Central memory CD8-positive, alpha-beta T cell (primary cell): ENCODE measurements at regions not wholly inside any gene's neighbourhood (a gene's known extent, or its start where the extent isn't known, plus 50 kb on each side); places are given as distances from the start of the nearest gene placed in this dataset.
"Not testable (repeated sequence)": the region's sequence is repeated elsewhere in the genome, so short reads cannot be mapped to it uniquely, and the experiment has no call there.

Source experiments
- ATAC-seq: fragments of 150-1000 bp; cut with Tn5 transposase; replicated peaks from 2 replicates; pipeline ENCODE4 v1.10.0; 2022; ENCODE audit warnings: mild to moderate bottlenecking, moderate FRiP score, moderate number of reproducible peaks; ENCODE audit not compliant: poor library complexity, severe bottlenecking; ENCODE audit errors: extremely low read depth
- DNase-seq, 2 donors: peaks; one replicate each; pipeline ENCODE4 v3.0.0; 2021; ENCODE audit warnings: low spot score in 2 of 2
- H3K27ac Mint-ChIP-seq: one replicate; pipeline ENCODE4 v1.8.0; 2022; ENCODE audit warnings: low read depth, mild to moderate bottlenecking, moderate library complexity, mixed read lengths
- H3K27me3 Mint-ChIP-seq: one replicate; pipeline ENCODE4 v1.8.0; 2022; ENCODE audit warnings: mixed read lengths
- H3K36me3 Mint-ChIP-seq: one replicate; pipeline ENCODE4 v1.8.0; 2022; ENCODE audit warnings: mild to moderate bottlenecking, moderate library complexity, mixed read lengths; ENCODE audit not compliant: insufficient read depth
- H3K4me1 Mint-ChIP-seq: one replicate; pipeline ENCODE4 v1.8.0; 2022; ENCODE audit warnings: mixed read lengths
- H3K4me3 Mint-ChIP-seq: one replicate; pipeline ENCODE4 v1.8.0; 2022; ENCODE audit warnings: mild to moderate bottlenecking, moderate library complexity, mixed read lengths
- H3K9me3 Mint-ChIP-seq: one replicate; pipeline ENCODE4 v1.8.0; 2022; ENCODE audit warnings: mixed read lengths

DNA sequence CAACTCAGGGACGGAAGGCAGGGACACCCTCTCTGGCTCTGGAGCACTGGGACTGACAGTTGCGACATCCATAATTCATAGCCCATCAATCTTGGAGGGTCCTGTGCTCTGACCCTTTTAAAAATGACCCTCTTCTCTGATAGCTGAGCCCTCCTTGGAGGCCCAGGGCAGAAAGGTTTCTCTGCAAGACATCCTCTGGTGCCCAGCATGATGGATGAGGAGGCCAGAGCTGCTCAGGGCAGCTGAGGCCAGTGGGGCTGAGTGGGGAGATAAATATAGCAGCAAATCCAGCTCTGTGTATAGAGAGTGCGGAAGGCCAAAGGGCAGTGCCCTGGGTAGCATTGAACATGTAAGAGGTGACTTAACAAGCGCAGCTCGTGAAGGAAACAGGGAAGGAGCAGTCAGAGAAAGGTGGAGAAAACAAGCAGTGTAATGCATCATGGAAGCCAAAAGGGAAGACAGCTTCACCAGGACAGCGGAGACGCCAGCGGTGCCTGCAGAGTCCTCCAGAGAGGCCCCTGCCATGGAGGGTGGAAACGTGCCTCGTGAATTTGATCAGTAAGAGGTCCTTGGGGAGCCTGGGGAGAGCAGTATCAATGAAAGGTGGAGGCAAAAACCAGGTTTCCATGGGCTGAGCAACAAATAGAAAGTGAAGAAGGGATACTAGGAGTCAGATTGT is 50.4 kb upstream of the FMOD start:
- Mint-ChIP-seq H3K4me1 (no peaks in the 10 kb centered on the region), H3K27ac (no peak overlapping the region), H3K9me3 (no peaks in the 10 kb centered on the region), H3K4me3 (no peak overlapping the region), H3K36me3 (no peaks in the 10 kb centered on the region), H3K27me3 (peaks cover 74% of the 10 kb centered on the region)
- no peak for ATAC-seq
- DNase-seq = no peak

- Mint-ChIP-seq H3K4me3 (no peak overlapping the region), H3K4me1 (no peaks in the 10 kb centered on the region), H3K9me3 (no peaks in the 10 kb centered on the region), H3K36me3 (no peaks in the 10 kb centered on the region), H3K27me3 (peaks cover 74% of the 10 kb centered on the region), H3K27ac (no peak overlapping the region)
- no peak for DNase-seq
- ATAC-seq = no peak
Measured at GRCh38 chr1:203402152-203402551, 51.2 kb upstream of the FMOD start.

GRCh38 chr1:203402629-203403337 is 51.9 kb upstream of the FMOD start:
- DNase-seq (no peak), ATAC-seq (no peak)
- Mint-ChIP-seq H3K4me1 (no peaks in the 10 kb centered on the region), H3K27ac (no peak overlapping the region), H3K4me3 (no peak overlapping the region), H3K9me3 (no peaks in the 10 kb centered on the region), H3K36me3 (no peaks in the 10 kb centered on the region), H3K27me3 (peaks cover 74% of the 10 kb centered on the region)

- no peak for DNase-seq
- Mint-ChIP-seq H3K9me3 (no peaks in the 10 kb centered on the region), H3K27me3 (peaks cover 74% of the 10 kb centered on the region), H3K4me3 (no peak overlapping the region), H3K4me1 (no peaks in the 10 kb centered on the region), H3K27ac (no peak overlapping the region), H3K36me3 (no peaks in the 10 kb centered on the region)
- ATAC-seq = no peak
Measured at GRCh38 chr1:203403586-203403985, 52.7 kb upstream of the FMOD start.

DNA sequence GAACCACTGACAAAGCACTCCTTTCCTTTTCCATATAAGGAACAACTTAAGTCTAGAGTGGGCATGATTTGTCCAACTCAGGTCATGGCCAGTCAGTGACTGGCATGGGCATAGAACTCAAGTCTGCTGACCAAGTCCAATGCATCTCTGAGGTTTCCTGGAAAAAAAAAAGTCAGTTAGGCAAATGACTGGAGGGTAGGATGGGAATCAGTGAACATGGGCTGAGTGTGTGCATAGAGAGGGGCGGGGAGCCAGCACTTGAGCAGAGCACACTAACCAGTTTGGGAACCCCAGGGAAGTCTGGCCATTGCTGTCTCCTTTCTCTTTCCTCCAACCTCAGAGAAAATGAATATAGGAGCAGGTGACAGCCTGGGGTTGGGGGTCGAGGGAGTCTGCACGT is 53.6 kb upstream of the FMOD start:
- no peak overlapping the region for H3K4me3 Mint-ChIP-seq
- H3K27me3 Mint-ChIP-seq = peaks cover 81% of the 10 kb centered on the region
- H3K9me3 Mint-ChIP-seq = no peaks in the 10 kb centered on the region
- DNase-seq = no peak
- no peaks in the 10 kb centered on the region for H3K36me3 Mint-ChIP-seq
- ATAC-seq = no peak
- no peak overlapping the region for H3K27ac Mint-ChIP-seq
- H3K4me1 Mint-ChIP-seq = no peaks in the 10 kb centered on the region

GRCh38 chr1:203405703-203406438 is 54.9 kb upstream of the FMOD start:
- Mint-ChIP-seq H3K27ac (no peak overlapping the region), H3K4me1 (no peaks in the 10 kb centered on the region), H3K27me3 (peaks cover 88% of the 10 kb centered on the region), H3K36me3 (no peaks in the 10 kb centered on the region), H3K9me3 (no peaks in the 10 kb centered on the region), H3K4me3 (no peak overlapping the region)
- ATAC-seq (no peak), DNase-seq (no peak)

DNA sequence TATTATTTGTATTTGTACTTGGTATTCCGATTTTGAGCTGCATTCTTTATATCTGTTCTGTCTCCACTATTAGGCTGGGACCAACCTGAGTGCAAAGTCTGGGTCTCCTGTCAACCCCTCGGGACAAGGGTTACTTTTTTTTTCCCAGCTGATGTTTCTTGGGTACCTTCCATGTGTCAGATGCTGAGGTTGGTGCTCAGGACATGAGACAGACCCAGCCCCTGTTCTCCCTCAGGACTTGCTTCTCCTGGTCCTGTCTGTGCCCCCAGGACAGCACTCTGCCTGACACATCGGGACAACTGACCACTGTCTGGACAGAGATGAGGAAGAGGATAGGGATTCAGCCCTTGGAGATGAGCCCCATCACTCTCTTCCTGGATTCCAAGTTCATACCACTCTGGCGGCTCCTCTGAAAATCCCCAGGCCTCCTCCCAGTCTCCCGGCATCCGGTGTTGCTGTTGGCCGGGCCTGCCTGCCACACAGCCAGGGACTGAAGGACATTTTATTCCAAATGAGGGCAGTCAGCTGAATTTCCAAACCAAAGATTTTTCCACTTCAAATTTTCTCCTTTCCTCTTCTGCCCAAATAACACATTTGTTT is 55.6 kb upstream of the FMOD start:
- Mint-ChIP-seq H3K27me3 (peaks cover 88% of the 10 kb centered on the region), H3K4me3 (no peak overlapping the region), H3K36me3 (no peaks in the 10 kb centered on the region), H3K4me1 (no peaks in the 10 kb centered on the region), H3K9me3 (no peaks in the 10 kb centered on the region), H3K27ac (no peak overlapping the region)
- ATAC-seq = no peak
- no peak for DNase-seq

DNA sequence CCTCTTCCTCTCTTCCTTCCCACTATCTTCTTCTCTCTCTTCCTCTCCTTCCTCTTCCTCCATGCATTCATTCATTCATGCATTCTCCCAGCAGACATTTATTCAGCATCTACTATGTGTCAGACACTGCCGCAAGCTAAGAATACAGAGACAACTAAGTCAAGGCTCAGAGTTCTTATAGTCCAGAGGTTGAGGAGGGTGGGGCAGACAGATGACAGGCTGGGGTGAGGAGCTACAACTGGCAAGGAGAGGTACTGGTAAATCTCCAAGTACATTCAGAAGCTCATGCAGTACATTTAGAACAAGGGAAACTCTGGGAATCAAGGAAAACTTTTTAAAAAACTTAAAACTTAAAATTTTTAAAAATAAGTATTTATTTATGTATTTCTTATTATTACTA is 56.4 kb upstream of the FMOD start:
- ATAC-seq = no peak
- DNase-seq = no peak
- Mint-ChIP-seq H3K27ac (no peak overlapping the region), H3K36me3 (no peaks in the 10 kb centered on the region), H3K27me3 (peaks cover 84% of the 10 kb centered on the region), H3K4me1 (no peaks in the 10 kb centered on the region), H3K9me3 (no peaks in the 10 kb centered on the region), H3K4me3 (no peak overlapping the region)

GRCh38 chr1:203408486-203409481 is 57.9 kb upstream of the FMOD start:
- Mint-ChIP-seq H3K9me3 (no peaks in the 10 kb centered on the region), H3K36me3 (no peaks in the 10 kb centered on the region), H3K27ac (no peak overlapping the region), H3K4me3 (no peak overlapping the region), H3K27me3 (peaks cover 78% of the 10 kb centered on the region), H3K4me1 (no peaks in the 10 kb centered on the region)
- DNase-seq (no peak), ATAC-seq (no peak)

- no peak overlapping the region for H3K4me3 Mint-ChIP-seq
- no peak for DNase-seq
- H3K9me3 Mint-ChIP-seq = no peaks in the 10 kb centered on the region
- no peak for ATAC-seq
- H3K27ac Mint-ChIP-seq = no peak overlapping the region
- H3K27me3 Mint-ChIP-seq = peaks cover 73% of the 10 kb centered on the region
- H3K4me1 Mint-ChIP-seq = no peaks in the 10 kb centered on the region
- no peaks in the 10 kb centered on the region for H3K36me3 Mint-ChIP-seq
Measured at GRCh38 chr1:203410182-203410900, 59.4 kb upstream of the FMOD start.

DNA sequence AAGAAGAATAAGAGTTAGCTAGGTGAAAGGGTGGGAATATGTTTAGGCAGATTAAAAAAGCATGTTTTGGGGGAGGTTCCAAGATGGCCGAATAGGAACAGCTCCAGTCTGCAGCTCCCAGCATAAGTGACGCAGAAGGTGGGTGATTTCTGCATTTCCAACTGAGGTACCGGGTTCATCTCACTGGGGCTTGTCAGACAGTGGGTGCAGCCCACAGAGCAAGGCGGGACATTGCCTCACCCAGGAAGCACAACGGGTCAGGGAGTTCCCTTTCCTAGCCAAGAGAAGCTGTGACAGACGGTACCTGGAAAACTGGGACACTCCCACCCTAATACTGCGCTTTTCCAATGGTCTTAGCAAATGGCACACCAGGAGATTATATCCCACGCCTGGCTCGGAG is 60.5 kb upstream of the FMOD start:
- not testable (repeated sequence) for H3K4me1 Mint-ChIP-seq, ATAC-seq, H3K36me3 Mint-ChIP-seq, H3K27ac Mint-ChIP-seq, DNase-seq, H3K9me3 Mint-ChIP-seq, H3K4me3 Mint-ChIP-seq
- H3K27me3 Mint-ChIP-seq = peaks cover 73% of the 10 kb centered on the region
